ENCODE measurements at regions not wholly inside any gene's neighbourhood (a gene's known extent, or its start where the extent isn't known, plus 50 kb on each side); places are given as distances from the start of the nearest gene placed in this dataset.

DNA sequence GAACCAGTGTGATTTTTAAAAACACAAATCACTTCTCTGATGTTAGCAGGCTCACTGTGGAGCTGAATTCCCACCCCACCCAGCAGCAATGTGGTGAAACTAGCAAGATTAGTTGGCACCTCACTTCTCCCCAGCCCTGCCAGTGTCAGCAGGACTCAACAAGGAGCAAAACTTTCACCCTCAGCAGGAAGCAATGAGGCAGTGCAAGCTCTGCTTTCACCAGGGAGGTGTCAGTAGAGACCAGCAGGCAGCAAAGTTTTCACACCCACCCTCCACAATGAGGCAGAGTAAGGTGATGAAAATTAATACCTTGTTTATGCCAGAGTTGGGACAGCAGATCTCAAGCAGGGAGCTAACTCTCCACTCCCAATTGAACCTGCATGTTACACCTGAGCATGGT is 565.0 kb downstream of the CETN3 start:
- H3K27me3 Mint-ChIP-seq (ENCODE audit: unreplicated experiment), result no peaks in the 10 kb centered on the region

DNA sequence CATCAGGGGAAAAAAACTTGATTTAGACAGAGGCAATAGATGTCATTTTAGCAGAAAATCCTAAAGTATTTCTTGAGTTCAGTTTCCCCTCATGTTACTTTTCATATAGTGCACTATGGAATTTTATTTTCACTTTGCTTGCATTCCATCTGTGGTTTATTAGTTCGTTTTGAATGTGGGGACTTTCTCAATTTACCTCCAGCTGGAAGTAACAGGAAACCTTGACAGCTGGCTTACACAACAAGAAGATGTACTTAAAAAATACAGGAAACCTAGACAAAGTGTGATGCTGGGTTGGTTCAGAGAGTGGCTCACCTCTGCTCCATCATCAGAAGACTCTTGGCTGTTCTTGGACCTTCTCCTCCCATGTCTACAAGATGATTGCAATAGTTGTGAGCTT is 567.0 kb downstream of the CETN3 start:
- TF ChIP-seq, protein P1, sequence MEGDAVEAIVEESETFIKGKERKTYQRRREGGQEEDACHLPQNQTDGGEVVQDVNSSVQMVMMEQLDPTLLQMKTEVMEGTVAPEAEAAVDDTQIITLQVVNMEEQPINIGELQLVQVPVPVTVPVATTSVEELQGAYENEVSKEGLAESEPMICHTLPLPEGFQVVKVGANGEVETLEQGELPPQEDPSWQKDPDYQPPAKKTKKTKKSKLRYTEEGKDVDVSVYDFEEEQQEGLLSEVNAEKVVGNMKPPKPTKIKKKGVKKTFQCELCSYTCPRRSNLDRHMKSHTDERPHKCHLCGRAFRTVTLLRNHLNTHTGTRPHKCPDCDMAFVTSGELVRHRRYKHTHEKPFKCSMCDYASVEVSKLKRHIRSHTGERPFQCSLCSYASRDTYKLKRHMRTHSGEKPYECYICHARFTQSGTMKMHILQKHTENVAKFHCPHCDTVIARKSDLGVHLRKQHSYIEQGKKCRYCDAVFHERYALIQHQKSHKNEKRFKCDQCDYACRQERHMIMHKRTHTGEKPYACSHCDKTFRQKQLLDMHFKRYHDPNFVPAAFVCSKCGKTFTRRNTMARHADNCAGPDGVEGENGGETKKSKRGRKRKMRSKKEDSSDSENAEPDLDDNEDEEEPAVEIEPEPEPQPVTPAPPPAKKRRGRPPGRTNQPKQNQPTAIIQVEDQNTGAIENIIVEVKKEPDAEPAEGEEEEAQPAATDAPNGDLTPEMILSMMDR (IDR thresholded peaks at IDR 0.05; ENCODE audit: partially characterized antibody, unreplicated experiment), result no peak
- Mint-ChIP-seq H3K9me3 (ENCODE audit: unreplicated experiment) (peaks cover 3% of the 10 kb centered on the region), H3K27ac (ENCODE audit: unreplicated experiment) (no peak overlapping the region), H3K4me3 (ENCODE audit: unreplicated experiment) (no peak overlapping the region), H3K36me3 (ENCODE audit: unreplicated experiment) (no peaks in the 10 kb centered on the region), H3K4me1 (ENCODE audit: low read depth, unreplicated experiment) (peaks cover 1% of the 10 kb centered on the region), H3K27me3 (ENCODE audit: unreplicated experiment) (no peaks in the 10 kb centered on the region)
- DNase-seq, result no peak

More for the DNA sequence above, 565.0 kb downstream of the CETN3 start:
- H3K36me3 Mint-ChIP-seq (ENCODE audit: unreplicated experiment), result no peaks in the 10 kb centered on the region
- TF ChIP-seq, protein P1 (IDR thresholded peaks at IDR 0.05; ENCODE audit: partially characterized antibody, unreplicated experiment), result no peak
- H3K9me3 Mint-ChIP-seq (ENCODE audit: unreplicated experiment), result peaks cover 3% of the 10 kb centered on the region
- peaks cover 1% of the 10 kb centered on the region for H3K4me1 Mint-ChIP-seq (ENCODE audit: low read depth, unreplicated experiment)
- DNase-seq, result no peak
- no peak overlapping the region for H3K4me3 Mint-ChIP-seq (ENCODE audit: unreplicated experiment)
- H3K27ac Mint-ChIP-seq (ENCODE audit: unreplicated experiment), result no peak overlapping the region

DNA sequence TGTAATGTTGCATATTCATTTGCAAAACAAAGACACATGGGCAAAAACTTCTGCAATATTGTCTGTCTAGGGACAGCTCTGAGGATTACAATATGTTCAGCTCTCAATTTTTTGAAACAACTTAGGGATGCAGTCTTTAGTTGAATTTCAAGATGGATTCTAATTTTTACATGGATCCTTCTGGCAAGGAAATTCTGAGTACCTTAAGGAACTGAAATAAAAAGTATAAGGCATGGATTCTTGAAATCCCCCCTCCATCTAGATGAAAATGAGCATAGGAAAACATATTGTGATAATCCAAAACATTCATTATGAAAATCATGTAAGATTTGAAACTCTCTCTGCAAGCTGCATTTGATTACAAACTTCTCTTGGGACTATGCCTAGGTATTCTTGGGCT is 568.6 kb downstream of the CETN3 start:
- Mint-ChIP-seq H3K4me1 (ENCODE audit: low read depth, unreplicated experiment) (peaks cover 1% of the 10 kb centered on the region), H3K9me3 (ENCODE audit: unreplicated experiment) (no peaks in the 10 kb centered on the region), H3K27ac (ENCODE audit: unreplicated experiment) (no peak overlapping the region), H3K36me3 (ENCODE audit: unreplicated experiment) (no peaks in the 10 kb centered on the region), H3K4me3 (ENCODE audit: unreplicated experiment) (no peak overlapping the region), H3K27me3 (ENCODE audit: unreplicated experiment) (no peaks in the 10 kb centered on the region)
- no peak for DNase-seq
- TF ChIP-seq, protein P1 (IDR thresholded peaks at IDR 0.05; ENCODE audit: partially characterized antibody, unreplicated experiment), result no peak

DNA sequence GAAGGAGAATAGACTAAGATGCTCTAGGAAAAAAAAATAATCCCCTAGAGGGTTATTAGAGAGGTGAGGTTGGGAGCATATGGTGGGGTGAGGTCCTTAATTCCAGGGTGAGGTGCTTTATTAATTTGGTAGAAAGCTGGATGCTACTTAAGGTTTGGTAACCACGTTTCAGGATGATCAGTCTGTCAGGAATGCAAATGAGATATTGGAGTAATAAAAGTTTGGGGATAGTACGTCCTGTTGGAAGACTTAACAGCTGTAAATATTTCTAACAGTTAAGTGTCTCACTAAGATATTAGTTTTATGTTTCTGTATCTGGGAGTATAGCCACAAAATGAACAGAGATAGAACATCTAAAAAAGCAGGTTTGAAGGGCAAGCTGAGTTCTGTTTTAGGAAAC is 578.9 kb downstream of the CETN3 start:
- TF ChIP-seq, protein P1 (IDR thresholded peaks at IDR 0.05; ENCODE audit: partially characterized antibody, unreplicated experiment), result no peak

DNA sequence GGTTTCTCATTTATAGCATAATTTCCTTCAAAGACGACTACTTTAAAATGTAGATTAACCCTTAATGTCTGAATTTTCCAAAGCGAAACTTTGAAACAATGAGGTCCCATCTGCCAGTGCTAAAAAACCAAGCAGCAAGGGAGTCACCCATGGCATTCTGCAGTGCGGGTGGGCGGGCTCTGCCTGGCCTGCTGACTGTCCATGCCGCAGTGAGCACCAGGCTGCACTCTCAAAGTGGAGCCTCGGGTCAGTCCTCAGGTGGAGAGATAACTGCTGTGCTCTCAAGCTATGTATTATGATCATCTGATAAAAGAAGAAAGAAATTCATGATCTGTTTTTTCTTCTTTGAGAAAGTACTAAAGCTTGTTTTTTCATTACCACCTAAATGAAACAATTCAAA is 581.6 kb downstream of the CETN3 start:
- Mint-ChIP-seq H3K27ac (ENCODE audit: unreplicated experiment) (no peak overlapping the region), H3K36me3 (ENCODE audit: unreplicated experiment) (no peaks in the 10 kb centered on the region)

More for the DNA sequence above, 578.9 kb downstream of the CETN3 start:
- Mint-ChIP-seq H3K9me3 (ENCODE audit: unreplicated experiment) (no peaks in the 10 kb centered on the region), H3K4me3 (ENCODE audit: unreplicated experiment) (no peak overlapping the region), H3K27me3 (ENCODE audit: unreplicated experiment) (peaks cover 2% of the 10 kb centered on the region), H3K36me3 (ENCODE audit: unreplicated experiment) (no peaks in the 10 kb centered on the region), H3K4me1 (ENCODE audit: low read depth, unreplicated experiment) (no peaks in the 10 kb centered on the region), H3K27ac (ENCODE audit: unreplicated experiment) (no peak overlapping the region)
- no peak for DNase-seq

More for the DNA sequence above, 581.6 kb downstream of the CETN3 start:
- DNase-seq, result no peak
- no peaks in the 10 kb centered on the region for H3K4me1 Mint-ChIP-seq (ENCODE audit: low read depth, unreplicated experiment)
- peaks cover 2% of the 10 kb centered on the region for H3K9me3 Mint-ChIP-seq (ENCODE audit: unreplicated experiment)
- no peak overlapping the region for H3K4me3 Mint-ChIP-seq (ENCODE audit: unreplicated experiment)
- TF ChIP-seq, protein P1 (IDR thresholded peaks at IDR 0.05; ENCODE audit: partially characterized antibody, unreplicated experiment), result no peak
- H3K27me3 Mint-ChIP-seq (ENCODE audit: unreplicated experiment), result no peaks in the 10 kb centered on the region
